Type B pancreatic cell (in vitro differentiated cells): ENCODE measurements at regions not wholly inside any gene's neighbourhood (a gene's known extent, or its start where the extent isn't known, plus 50 kb on each side); places are given as distances from the start of the nearest gene placed in this dataset.

Experiments
- DNase-seq: peaks from one replicate; pipeline ENCODE4 v3.0.0; 2021; ENCODE audit warnings: mixed read lengths; ENCODE audit not compliant: unreplicated experiment; ENCODE audit errors: extremely low spot score
- H3K27ac Mint-ChIP-seq: 2 replicates; pipeline ENCODE4 v1.8.0; 2021; ENCODE audit warnings: mild to moderate bottlenecking, mixed read lengths
- H3K27me3 Mint-ChIP-seq: 2 replicates; pipeline ENCODE4 v1.8.0; 2021; ENCODE audit warnings: mixed read lengths
- H3K36me3 Mint-ChIP-seq: 2 replicates; pipeline ENCODE4 v1.8.0; 2021; ENCODE audit warnings: mixed read lengths
- H3K4me1 Mint-ChIP-seq: one replicate; pipeline ENCODE4 v1.8.0; 2021; ENCODE audit warnings: mixed read lengths; ENCODE audit not compliant: unreplicated experiment
- H3K4me3 Mint-ChIP-seq: 2 replicates; pipeline ENCODE4 v1.8.0; 2021; ENCODE audit warnings: mild to moderate bottlenecking, mixed read lengths
- H3K9me3 Mint-ChIP-seq: 2 replicates; pipeline ENCODE4 v1.8.0; 2021; ENCODE audit warnings: mixed read lengths
- CTCF ChIP-seq: fragments of 200-600 bp; sonication (generic); conservative IDR thresholded peaks from 2 replicates; pipeline ENCODE4 v1.5.0; 2021; ENCODE audit warnings: antibody characterized with exemption, mild to moderate bottlenecking

GRCh38 chr4:24078347-24078962 lies 188.6 kb upstream of the PPARGC1A start:
- Mint-ChIP-seq H3K9me3 (no peaks in the 10 kb centered on the region), H3K36me3 (peaks cover under 1% of the 10 kb centered on the region), H3K4me1 (no peaks in the 10 kb centered on the region), H3K27ac (no peak overlapping the region), H3K4me3 (no peak overlapping the region), H3K27me3 (no peaks in the 10 kb centered on the region)
- no peak for DNase-seq
- no peak for TF ChIP-seq CTCF

- DNase-seq, result no peak
- Mint-ChIP-seq H3K27ac (no peak overlapping the region), H3K36me3 (peaks cover 3% of the 10 kb centered on the region), H3K9me3 (no peaks in the 10 kb centered on the region), H3K27me3 (no peaks in the 10 kb centered on the region), H3K4me1 (no peaks in the 10 kb centered on the region), H3K4me3 (no peak overlapping the region)
- no peak for TF ChIP-seq CTCF
These were observed 187.0 kb upstream of the PPARGC1A start for GRCh38 chr4:24076811-24077210.

GRCh38 chr4:24073948-24074347 lies 184.1 kb upstream of the PPARGC1A start:
- Mint-ChIP-seq H3K9me3 (no peaks in the 10 kb centered on the region), H3K36me3 (peaks cover 3% of the 10 kb centered on the region), H3K4me1 (no peaks in the 10 kb centered on the region), H3K27ac (no peak overlapping the region), H3K4me3 (no peak overlapping the region), H3K27me3 (no peaks in the 10 kb centered on the region)
- no peak for TF ChIP-seq CTCF
- no peak for DNase-seq

DNA sequence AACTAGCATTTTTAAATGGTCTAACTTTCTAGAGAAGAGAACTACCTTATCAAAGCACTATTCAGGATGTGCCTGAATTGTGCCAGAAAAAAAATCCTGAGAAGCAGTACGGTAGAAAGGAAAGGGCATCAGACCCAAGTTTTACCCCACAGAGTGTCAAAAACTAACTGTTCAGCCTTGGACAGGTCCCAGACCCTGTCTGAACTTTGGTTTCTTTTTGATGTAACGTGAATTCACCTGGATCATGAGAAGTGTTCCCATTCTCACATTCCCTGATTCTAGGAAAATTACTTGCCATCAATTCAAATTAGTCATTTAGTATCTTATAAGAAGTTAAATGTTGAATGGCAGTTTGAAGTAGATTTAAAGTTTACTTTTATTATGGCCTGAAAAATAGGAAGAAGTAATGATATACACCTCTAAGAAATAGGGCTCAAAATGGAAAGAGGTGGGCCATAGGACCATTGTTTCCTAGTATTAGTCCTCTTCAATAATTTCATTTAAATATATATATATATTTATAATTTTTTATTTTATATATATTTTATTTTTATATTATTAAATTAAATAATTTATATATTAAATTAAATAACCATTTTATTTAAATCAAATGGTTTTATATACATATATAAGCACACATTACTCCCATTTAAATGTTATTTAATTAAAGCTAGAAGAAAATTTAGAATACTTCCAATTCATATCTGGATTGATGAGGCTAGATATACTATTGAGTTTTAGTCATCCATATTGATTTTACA lies 181.9 kb upstream of the PPARGC1A start:
- no peaks in the 10 kb centered on the region for H3K9me3 Mint-ChIP-seq
- no peak overlapping the region for H3K4me3 Mint-ChIP-seq
- no peaks in the 10 kb centered on the region for H3K27me3 Mint-ChIP-seq
- H3K36me3 Mint-ChIP-seq, result peaks cover 3% of the 10 kb centered on the region
- DNase-seq, result no peak
- TF ChIP-seq CTCF, result no peak
- no peak overlapping the region for H3K27ac Mint-ChIP-seq
- H3K4me1 Mint-ChIP-seq, result no peaks in the 10 kb centered on the region

- Mint-ChIP-seq H3K27ac (no peak overlapping the region), H3K36me3 (peaks cover 3% of the 10 kb centered on the region), H3K4me3 (no peak overlapping the region), H3K4me1 (no peaks in the 10 kb centered on the region), H3K9me3 (no peaks in the 10 kb centered on the region), H3K27me3 (no peaks in the 10 kb centered on the region)
- no peak for TF ChIP-seq CTCF
- no peak for DNase-seq
These were observed 180.3 kb upstream of the PPARGC1A start for GRCh38 chr4:24070117-24070516.
